Neural progenitor cell (in vitro differentiated cells): ENCODE measurements at regions not wholly inside any gene's neighbourhood (a gene's known extent, or its start where the extent isn't known, plus 50 kb on each side); places are given as distances from the start of the nearest gene placed in this dataset.

Experiments used
- CTCF ChIP-seq: fragments of 200-600 bp; sonication (generic); IDR thresholded peaks from 2 replicates; pipeline ENCODE4 v1.5.1; 2017; ENCODE audit warnings: antibody characterized with exemption, mild to moderate bottlenecking
- EZH2 ChIP-seq: fragments of 200-600 bp; sonication (generic); IDR thresholded peaks from 2 replicates; pipeline ENCODE4 v1.6.1; 2017; ENCODE audit warnings: antibody characterized with exemption, mild to moderate bottlenecking, moderate library complexity

DNA sequence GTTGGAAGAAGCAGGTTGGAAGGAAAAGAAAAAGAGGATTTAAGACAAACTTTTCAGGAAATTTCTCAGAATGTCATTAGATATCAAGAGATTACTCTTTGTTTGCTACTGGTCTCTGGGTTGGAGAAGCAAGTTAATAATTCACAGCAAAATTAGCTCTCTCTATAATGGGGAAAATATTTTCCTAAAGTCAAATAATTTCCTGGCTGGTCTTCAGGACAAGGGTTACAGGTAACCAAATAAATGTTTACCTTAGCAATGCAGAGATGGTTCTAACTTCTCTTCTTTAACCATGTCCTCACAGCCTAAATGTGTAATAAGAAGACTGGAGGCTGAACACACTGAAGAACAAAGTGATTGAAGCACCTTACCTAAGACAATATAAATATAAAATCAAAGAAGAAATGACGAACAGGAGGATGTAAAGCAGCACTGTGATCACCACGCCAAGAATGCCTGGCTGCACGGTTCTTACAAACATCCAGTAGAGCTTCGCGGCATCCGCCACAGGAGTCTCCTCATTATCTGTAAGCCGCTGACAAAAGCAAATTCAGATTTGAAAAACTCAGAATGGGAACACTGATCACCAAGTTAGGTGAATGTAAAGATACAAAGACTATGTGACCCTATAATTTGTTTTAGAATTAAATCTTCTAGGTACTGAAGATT lies 717.5 kb downstream of the TFAP2A start:
- no peak for TF ChIP-seq CTCF
- TF ChIP-seq EZH2 = no peak
